Fibroblast of mammary gland (primary cell): ENCODE measurements at regions not wholly inside any gene's neighbourhood (a gene's known extent, or its start where the extent isn't known, plus 50 kb on each side); places are given as distances from the start of the nearest gene placed in this dataset.

Source experiments
- DNase-seq: peaks from one replicate; pipeline ENCODE4 v3.0.0-alpha.2; 2010; ENCODE audit warnings: low read depth
- H3K4me3 ChIP-seq: 2 replicates; pipeline ENCODE4 v1.5.1; 2011; ENCODE audit warnings: low read depth, mild to moderate bottlenecking, low read length, moderate library complexity; ENCODE audit not compliant: control insufficient read depth
- TF ChIP-seq, protein P1 (sequence below): conservative IDR thresholded peaks from 2 replicates; pipeline ENCODE4 v1.5.1; 2011; ENCODE audit warnings: low read depth, low read length, inconsistent platforms; ENCODE audit not compliant: control insufficient read depth, insufficient read depth

DNA sequence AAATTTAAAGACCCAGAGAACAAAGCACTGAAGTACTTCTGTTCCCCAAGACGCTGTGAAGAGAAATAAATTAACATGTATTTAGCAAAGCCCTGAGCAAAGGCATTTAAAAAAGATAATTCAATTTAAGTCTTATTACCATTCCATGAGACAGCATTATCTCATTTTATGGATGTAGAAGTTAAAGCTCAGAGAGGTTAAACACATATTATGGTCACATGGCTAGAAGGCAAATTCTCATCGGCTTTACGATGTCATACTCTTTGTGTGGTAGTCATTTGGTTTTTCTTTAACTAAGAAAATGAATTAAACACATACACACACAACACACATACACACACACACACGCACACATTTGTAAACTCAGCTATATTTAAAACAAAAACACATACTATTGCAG, 262.7 kb downstream of the HS3ST1 start:
- TF ChIP-seq, protein P1, sequence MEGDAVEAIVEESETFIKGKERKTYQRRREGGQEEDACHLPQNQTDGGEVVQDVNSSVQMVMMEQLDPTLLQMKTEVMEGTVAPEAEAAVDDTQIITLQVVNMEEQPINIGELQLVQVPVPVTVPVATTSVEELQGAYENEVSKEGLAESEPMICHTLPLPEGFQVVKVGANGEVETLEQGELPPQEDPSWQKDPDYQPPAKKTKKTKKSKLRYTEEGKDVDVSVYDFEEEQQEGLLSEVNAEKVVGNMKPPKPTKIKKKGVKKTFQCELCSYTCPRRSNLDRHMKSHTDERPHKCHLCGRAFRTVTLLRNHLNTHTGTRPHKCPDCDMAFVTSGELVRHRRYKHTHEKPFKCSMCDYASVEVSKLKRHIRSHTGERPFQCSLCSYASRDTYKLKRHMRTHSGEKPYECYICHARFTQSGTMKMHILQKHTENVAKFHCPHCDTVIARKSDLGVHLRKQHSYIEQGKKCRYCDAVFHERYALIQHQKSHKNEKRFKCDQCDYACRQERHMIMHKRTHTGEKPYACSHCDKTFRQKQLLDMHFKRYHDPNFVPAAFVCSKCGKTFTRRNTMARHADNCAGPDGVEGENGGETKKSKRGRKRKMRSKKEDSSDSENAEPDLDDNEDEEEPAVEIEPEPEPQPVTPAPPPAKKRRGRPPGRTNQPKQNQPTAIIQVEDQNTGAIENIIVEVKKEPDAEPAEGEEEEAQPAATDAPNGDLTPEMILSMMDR: no peak
- H3K4me3 ChIP-seq: no peak overlapping the region
- no peak for DNase-seq

DNA sequence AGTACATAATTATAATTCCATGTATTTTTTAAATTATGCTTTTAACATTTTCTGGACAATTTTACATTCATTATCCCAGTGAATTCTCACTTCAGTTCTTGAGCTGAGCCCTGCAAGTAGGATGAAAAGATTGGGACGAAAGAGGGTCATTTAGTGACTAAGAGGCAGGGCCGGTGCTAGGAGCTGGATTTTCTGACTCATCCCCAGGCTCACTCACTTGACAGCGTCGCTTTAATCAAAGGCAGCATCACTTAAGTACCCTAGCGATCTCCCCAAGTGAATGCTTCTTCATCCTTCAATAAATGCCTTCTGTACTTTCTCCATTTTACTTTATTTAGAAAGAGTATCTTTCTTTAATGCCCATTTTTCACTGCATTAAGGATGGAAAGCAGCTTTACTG, 263.6 kb downstream of the HS3ST1 start:
- TF ChIP-seq, protein P1: no peak
- peak; percentile 30 for DNase-seq

DNA sequence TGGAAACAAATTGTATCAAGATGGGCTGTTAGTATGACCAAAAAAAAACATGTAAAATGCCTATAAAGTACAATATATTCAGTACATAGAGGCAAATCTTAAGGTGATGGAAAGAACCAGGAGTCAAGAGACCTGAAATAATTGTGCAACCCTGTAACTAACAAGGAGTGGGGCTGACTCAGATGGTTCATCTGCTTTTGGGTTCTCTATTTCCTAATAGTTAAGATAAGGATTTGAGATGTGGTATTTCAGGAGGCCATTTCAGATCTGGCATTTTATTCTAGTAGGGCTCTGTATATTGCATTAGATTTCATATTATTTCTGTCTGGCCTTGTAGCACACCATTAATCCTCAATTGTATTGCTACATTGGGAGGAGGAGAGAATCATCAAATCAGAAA, 268.4 kb downstream of the HS3ST1 start:
- DNase-seq: no peak
- H3K4me3 ChIP-seq: no peak overlapping the region
- TF ChIP-seq, protein P1: no peak

More for the DNA sequence above, 263.6 kb downstream of the HS3ST1 start:
- H3K4me3 ChIP-seq: no peak overlapping the region

DNA sequence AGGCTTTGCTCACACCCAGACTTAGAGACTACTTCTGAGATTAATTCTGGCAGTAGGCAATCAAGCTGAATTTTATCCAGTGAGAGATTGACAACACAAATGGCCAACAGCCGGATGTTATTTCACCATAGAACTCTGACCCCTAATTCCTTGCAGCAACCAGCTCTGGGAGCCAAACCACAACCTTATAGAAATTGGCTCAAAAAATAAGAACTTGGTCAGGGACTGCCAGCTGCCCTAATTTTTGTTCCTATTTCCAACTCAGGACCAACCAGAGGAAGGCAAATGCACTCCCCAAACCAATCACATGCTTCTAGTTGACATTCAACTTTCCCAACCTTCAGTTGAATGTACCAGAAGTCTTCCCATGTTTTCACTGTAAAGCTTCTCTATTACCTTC, 269.7 kb downstream of the HS3ST1 start:
- DNase-seq: no peak
- TF ChIP-seq, protein P1: no peak
- no peak overlapping the region for H3K4me3 ChIP-seq

DNA sequence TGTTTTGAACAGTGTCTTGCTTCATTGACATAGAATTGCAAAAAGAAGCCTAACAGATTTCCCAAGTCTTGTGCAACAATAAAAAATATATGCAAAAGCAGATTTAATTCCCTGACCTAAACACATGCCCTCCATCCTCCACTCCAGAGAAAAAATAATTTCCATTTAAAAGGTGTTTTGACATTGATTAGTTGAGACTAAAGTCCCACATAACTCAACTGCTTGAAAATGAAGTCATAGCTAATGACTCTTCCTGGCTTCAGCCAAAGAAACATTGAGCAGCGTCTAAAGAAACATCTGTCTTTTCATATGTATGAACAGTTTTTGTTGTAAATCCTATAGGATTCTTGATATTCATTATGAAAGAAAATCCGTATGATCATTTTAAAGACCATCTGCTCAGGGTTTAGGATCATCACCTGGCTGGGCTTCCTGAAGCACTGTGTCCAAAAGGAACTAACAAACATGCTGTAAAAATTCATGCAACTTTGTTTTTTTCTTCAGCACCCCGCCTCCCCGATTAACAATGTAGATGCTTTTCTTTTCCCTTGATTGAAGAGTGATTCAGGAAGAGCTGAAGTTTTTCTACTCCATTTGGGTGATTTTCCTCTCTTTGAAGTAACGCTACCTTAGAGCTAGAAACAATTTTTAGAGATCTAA, 273.4 kb downstream of the HS3ST1 start:
- no peak overlapping the region for H3K4me3 ChIP-seq
- TF ChIP-seq, protein P1: no peak
- no peak for DNase-seq

DNA sequence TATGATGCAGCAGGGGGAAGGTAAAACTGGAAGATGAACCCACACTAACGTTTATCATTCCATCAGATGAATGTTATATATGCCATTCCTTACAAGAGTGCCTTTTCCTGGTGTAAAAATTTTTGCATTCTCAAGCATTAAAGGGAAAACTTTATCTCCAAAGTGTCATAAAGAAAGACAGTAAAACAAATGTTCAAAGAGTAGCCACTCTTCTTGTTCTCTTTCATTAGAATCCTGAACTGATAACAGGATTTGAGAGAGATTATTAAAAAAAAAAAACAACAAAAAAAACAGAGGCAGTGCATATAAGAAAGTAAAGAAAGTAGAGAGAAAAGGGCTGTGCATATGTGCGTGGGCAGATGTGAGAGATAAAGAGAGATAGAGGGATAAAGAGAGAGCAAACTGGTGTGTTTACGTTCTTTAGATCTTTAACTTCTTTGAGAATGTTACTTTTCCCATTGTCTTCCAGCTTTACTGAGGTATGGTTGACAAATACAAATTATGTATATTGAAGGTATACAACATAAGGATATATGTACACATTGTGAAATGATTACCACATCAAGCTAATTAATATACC, 275.4 kb downstream of the HS3ST1 start:
- DNase-seq: no peak
- no peak overlapping the region for H3K4me3 ChIP-seq
- TF ChIP-seq, protein P1: no peak
